Esophagus squamous epithelium (tissue), 4 donors: ENCODE measurements at regions not wholly inside any gene's neighbourhood (a gene's known extent, or its start where the extent isn't known, plus 50 kb on each side); places are given as distances from the start of the nearest gene placed in this dataset.

Experiments used
- POLR2A ChIP-seq, 4 donors: fragments of 450-650 bp; IDR thresholded peaks; one replicate each; pipeline ENCODE4 v1.6.1; 2017; ENCODE audit warnings: antibody characterized with exemption in 4 of 4, mild to moderate bottlenecking in 4 of 4, moderate library complexity in 3 of 4
- TF ChIP-seq, protein P1 (sequence below), 6 experiments: fragments of 450-650 bp in 4 of 6; fragments of 200-600 bp in 2 of 6; sonication (generic) in 2 of 6; IDR thresholded peaks; one replicate each; pipeline ENCODE4 v1.5.1; 2016 to 2019; ENCODE audit warnings: antibody characterized with exemption in 6 of 6, mild to moderate bottlenecking in 4 of 6, moderate library complexity in 4 of 6

- TF ChIP-seq, protein P1, sequence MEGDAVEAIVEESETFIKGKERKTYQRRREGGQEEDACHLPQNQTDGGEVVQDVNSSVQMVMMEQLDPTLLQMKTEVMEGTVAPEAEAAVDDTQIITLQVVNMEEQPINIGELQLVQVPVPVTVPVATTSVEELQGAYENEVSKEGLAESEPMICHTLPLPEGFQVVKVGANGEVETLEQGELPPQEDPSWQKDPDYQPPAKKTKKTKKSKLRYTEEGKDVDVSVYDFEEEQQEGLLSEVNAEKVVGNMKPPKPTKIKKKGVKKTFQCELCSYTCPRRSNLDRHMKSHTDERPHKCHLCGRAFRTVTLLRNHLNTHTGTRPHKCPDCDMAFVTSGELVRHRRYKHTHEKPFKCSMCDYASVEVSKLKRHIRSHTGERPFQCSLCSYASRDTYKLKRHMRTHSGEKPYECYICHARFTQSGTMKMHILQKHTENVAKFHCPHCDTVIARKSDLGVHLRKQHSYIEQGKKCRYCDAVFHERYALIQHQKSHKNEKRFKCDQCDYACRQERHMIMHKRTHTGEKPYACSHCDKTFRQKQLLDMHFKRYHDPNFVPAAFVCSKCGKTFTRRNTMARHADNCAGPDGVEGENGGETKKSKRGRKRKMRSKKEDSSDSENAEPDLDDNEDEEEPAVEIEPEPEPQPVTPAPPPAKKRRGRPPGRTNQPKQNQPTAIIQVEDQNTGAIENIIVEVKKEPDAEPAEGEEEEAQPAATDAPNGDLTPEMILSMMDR (IDR thresholded peaks at IDR 0.05) = no peak
- TF ChIP-seq POLR2A (IDR thresholded peaks at IDR 0.05) = no peak
These were observed 235.6 kb upstream of the PRDM1 start for GRCh38 chr6:105850261-105851112.
